COLO829 (cell line): ENCODE measurements at regions not wholly inside any gene's neighbourhood (a gene's known extent, or its start where the extent isn't known, plus 50 kb on each side); places are given as distances from the start of the nearest gene placed in this dataset.
"Not testable (repeated sequence)": the region's sequence is repeated elsewhere in the genome, so short reads cannot be mapped to it uniquely, and the experiment has no call there.

ENCODE experiments used
- DNase-seq: peaks from one replicate; pipeline ENCODE4 v3.0.0; 2012; ENCODE audit warnings: low spot score

- no peak for DNase-seq
Observed at GRCh38 chr7:140283472-140283871, 106.7 kb upstream of the KDM7A start.

GRCh38 chr7:140281960-140282359 is 105.2 kb upstream of the KDM7A start:
- no peak for DNase-seq

- DNase-seq = no peak
Observed at GRCh38 chr7:140281255-140281654, 104.5 kb upstream of the KDM7A start.

- no peak for DNase-seq
Observed at GRCh38 chr7:140276001-140276400, 99.2 kb upstream of the KDM7A start.

GRCh38 chr7:140275069-140275965 is 98.5 kb upstream of the KDM7A start:
- peak; percentile 39 for DNase-seq

GRCh38 chr7:140273417-140273816 is 96.6 kb upstream of the KDM7A start:
- no peak for DNase-seq

- DNase-seq = not testable (repeated sequence)
Observed at GRCh38 chr7:140271643-140271968, 94.8 kb upstream of the KDM7A start.

GRCh38 chr7:140269004-140269638 is 92.3 kb upstream of the KDM7A start:
- no peak for DNase-seq

- no peak for DNase-seq
Observed at GRCh38 chr7:140267381-140268226, 90.8 kb upstream of the KDM7A start.

- no peak for DNase-seq
Observed at GRCh38 chr7:140263277-140263676, 86.5 kb upstream of the KDM7A start.

- DNase-seq = no peak
Observed at GRCh38 chr7:140262242-140262903, 85.6 kb upstream of the KDM7A start.

- DNase-seq = no peak
Observed at GRCh38 chr7:140261522-140261921, 84.7 kb upstream of the KDM7A start.

- DNase-seq = no peak
Observed at GRCh38 chr7:140261105-140261486, 84.3 kb upstream of the KDM7A start.

GRCh38 chr7:140260352-140261104 is 83.7 kb upstream of the KDM7A start:
- peak; percentile 28 for DNase-seq

GRCh38 chr7:140257278-140257677 is 80.5 kb upstream of the KDM7A start:
- not testable (repeated sequence) for DNase-seq

- not testable (repeated sequence) for DNase-seq
Observed at GRCh38 chr7:140254976-140255375, 78.2 kb upstream of the KDM7A start.

GRCh38 chr7:140249036-140249806 is 72.4 kb upstream of the KDM7A start:
- peak; percentile 91 for DNase-seq

- DNase-seq = no peak
Observed at GRCh38 chr7:140247559-140247958, 70.8 kb upstream of the KDM7A start.

GRCh38 chr7:140245611-140246105 is 68.9 kb upstream of the KDM7A start:
- DNase-seq = no peak
